ENCODE measurements at regions not wholly inside any gene's neighbourhood (a gene's known extent, or its start where the extent isn't known, plus 50 kb on each side); places are given as distances from the start of the nearest gene placed in this dataset.

- no peak for TF ChIP-seq CTCF (IDR thresholded peaks at IDR 0.05; ENCODE audit: insufficient read depth, low read length)
- no peak for TF ChIP-seq POLR2AphosphoS5 (IDR thresholded peaks at IDR 0.05; ENCODE audit: low read depth)
- no peak for TF ChIP-seq REST (IDR thresholded peaks at IDR 0.05; ENCODE audit: insufficient replicate concordance, low read depth)
- TF ChIP-seq SPI1 (IDR thresholded peaks at IDR 0.05; ENCODE audit: borderline replicate concordance, low read depth), result no peak
- TF ChIP-seq GABPA (IDR thresholded peaks at IDR 0.05; ENCODE audit: low read depth), result no peak
Measured at GRCh38 chr11:42257534-42257933, 798.1 kb upstream of the LRRC4C start.
